H1 (cell line): ENCODE measurements at regions not wholly inside any gene's neighbourhood (a gene's known extent, or its start where the extent isn't known, plus 50 kb on each side); places are given as distances from the start of the nearest gene placed in this dataset.

Experiments used
- CHD1 ChIP-seq: IDR thresholded peaks from 2 replicates; pipeline ENCODE4 v1.6.1; 2012; ENCODE audit warnings: low read depth, low read length, improper control_type of control experiment
- CHD2 ChIP-seq: IDR thresholded peaks from 2 replicates; pipeline ENCODE4 v1.6.1; 2012; ENCODE audit warnings: low read length, improper control_type of control experiment
- EGR1 ChIP-seq: IDR thresholded peaks from 2 replicates; pipeline ENCODE4 v1.6.1; 2011; ENCODE audit warnings: low read depth, low read length, borderline replicate concordance
- TAF1 ChIP-seq: IDR thresholded peaks from 2 replicates; pipeline ENCODE4 v1.6.1; 2011; ENCODE audit warnings: mild to moderate bottlenecking, low read depth, low read length
- TF ChIP-seq, protein P1 (sequence below), 3 experiments: IDR thresholded peaks; 1 replicate in 2 of 3; 2 replicates in 1 of 3; pipeline versions ENCODE4 v1.5.1 to v1.6.1; 2011; ENCODE audit warnings: low read length in 3 of 3, mild to moderate bottlenecking in 3 of 3, inconsistent platforms in 2 of 3, low read depth in 1 of 3, moderate library complexity in 1 of 3; ENCODE audit not compliant: insufficient read depth in 1 of 3; ENCODE audit errors: control extremely low read depth in 1 of 3

DNA sequence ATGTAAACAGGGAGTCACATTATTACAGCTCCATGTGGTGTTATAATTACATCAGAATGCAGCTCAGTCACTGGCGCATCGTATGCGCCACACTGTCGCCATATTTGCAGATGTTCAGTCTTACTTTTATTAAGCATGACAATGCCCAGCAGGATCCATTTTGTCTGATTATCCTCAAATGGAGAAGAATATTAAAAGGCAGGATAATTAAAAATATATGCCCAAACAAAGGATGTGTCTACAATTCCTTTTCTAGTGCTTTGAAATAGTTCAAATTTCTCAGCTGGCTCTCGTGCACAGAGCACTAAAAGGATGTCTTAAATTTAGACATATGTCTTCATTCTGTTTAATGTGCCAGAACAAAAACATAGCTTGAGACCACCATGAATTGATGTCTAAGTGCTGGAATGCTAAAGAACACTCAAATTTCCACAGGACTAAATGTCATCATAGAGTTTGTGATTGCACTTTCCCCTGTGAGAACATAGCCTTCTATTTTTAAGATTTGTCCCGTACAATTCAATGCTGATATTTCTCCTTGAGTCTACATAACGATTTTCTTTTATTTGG is 168.0 kb downstream of the DKK1 start (continued):
- TF ChIP-seq, protein P1, sequence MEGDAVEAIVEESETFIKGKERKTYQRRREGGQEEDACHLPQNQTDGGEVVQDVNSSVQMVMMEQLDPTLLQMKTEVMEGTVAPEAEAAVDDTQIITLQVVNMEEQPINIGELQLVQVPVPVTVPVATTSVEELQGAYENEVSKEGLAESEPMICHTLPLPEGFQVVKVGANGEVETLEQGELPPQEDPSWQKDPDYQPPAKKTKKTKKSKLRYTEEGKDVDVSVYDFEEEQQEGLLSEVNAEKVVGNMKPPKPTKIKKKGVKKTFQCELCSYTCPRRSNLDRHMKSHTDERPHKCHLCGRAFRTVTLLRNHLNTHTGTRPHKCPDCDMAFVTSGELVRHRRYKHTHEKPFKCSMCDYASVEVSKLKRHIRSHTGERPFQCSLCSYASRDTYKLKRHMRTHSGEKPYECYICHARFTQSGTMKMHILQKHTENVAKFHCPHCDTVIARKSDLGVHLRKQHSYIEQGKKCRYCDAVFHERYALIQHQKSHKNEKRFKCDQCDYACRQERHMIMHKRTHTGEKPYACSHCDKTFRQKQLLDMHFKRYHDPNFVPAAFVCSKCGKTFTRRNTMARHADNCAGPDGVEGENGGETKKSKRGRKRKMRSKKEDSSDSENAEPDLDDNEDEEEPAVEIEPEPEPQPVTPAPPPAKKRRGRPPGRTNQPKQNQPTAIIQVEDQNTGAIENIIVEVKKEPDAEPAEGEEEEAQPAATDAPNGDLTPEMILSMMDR (IDR thresholded peaks at IDR 0.05; ENCODE audit: control extremely low read depth in 1 of 3, insufficient read depth in 1 of 3, low read depth in 1 of 3, low read length in 3 of 3): no peak
- TF ChIP-seq EGR1 (no peak), TAF1 (no peak), CHD2 (no peak), CHD1 (no peak)
